Effector memory CD4-positive, alpha-beta T cell (primary cell): ENCODE measurements at regions not wholly inside any gene's neighbourhood (a gene's known extent, or its start where the extent isn't known, plus 50 kb on each side); places are given as distances from the start of the nearest gene placed in this dataset.

ENCODE experiments used
- DNase-seq, 3 donors: peaks; one replicate each; pipeline ENCODE4 v3.0.0-alpha.2; 2020
- H3K27ac ChIP-seq: 2 replicates; pipeline ENCODE4 v1.7.0; 2013; ENCODE audit warnings: mild to moderate bottlenecking, low read length, moderate library complexity; ENCODE audit not compliant: insufficient read depth, poor library complexity, severe bottlenecking
- H3K27me3 ChIP-seq: replicated peaks from 2 replicates; pipeline ENCODE4 v1.7.0; 2013; ENCODE audit warnings: mild to moderate bottlenecking, low read length; ENCODE audit not compliant: insufficient read depth, control insufficient read depth, poor library complexity, severe bottlenecking
- H3K36me3 ChIP-seq: 2 replicates; pipeline ENCODE4 v1.7.0; 2013; ENCODE audit warnings: mild to moderate bottlenecking, low read length, moderate library complexity; ENCODE audit not compliant: control insufficient read depth, insufficient read depth
- H3K4me1 ChIP-seq: 2 replicates; pipeline ENCODE4 v1.7.0; 2013; ENCODE audit warnings: low read length, mild to moderate bottlenecking; ENCODE audit not compliant: control insufficient read depth, insufficient read depth, poor library complexity, severe bottlenecking
- H3K4me3 ChIP-seq: 2 replicates; pipeline ENCODE4 v1.7.0; 2013; ENCODE audit warnings: low read length, low read depth, mild to moderate bottlenecking; ENCODE audit not compliant: insufficient read depth, poor library complexity, severe bottlenecking
- H3K9me3 ChIP-seq: 2 replicates; pipeline ENCODE4 v1.7.0; 2013; ENCODE audit warnings: mild to moderate bottlenecking, low read length, moderate library complexity; ENCODE audit not compliant: control insufficient read depth

GRCh38 chr16:18045356-18045755 is 291.2 kb downstream of the NPIPA8 start:
- Histone ChIP-seq H3K4me3 (no peak overlapping the region), H3K4me1 (no peaks in the 10 kb centered on the region), H3K27ac (no peak overlapping the region), H3K9me3 (no peaks in the 10 kb centered on the region), H3K36me3 (no peaks in the 10 kb centered on the region), H3K27me3 (no peaks in the 10 kb centered on the region)
- DNase-seq: no peak

GRCh38 chr16:18041864-18042834 is 294.4 kb downstream of the NPIPA8 start:
- Histone ChIP-seq H3K27ac (no peak overlapping the region), H3K9me3 (no peaks in the 10 kb centered on the region), H3K36me3 (no peaks in the 10 kb centered on the region), H3K27me3 (no peaks in the 10 kb centered on the region), H3K4me3 (no peak overlapping the region), H3K4me1 (no peaks in the 10 kb centered on the region)
- no peak for DNase-seq

- no peak overlapping the region for H3K27ac ChIP-seq
- H3K9me3 ChIP-seq: no peaks in the 10 kb centered on the region
- DNase-seq: no peak
- no peaks in the 10 kb centered on the region for H3K36me3 ChIP-seq
- H3K4me3 ChIP-seq: no peak overlapping the region
- H3K4me1 ChIP-seq: no peaks in the 10 kb centered on the region
- no peaks in the 10 kb centered on the region for H3K27me3 ChIP-seq
Measured at GRCh38 chr16:18039931-18040330, 296.6 kb downstream of the NPIPA8 start.

- Histone ChIP-seq H3K9me3 (no peaks in the 10 kb centered on the region), H3K4me3 (no peak overlapping the region), H3K27me3 (no peaks in the 10 kb centered on the region), H3K4me1 (no peaks in the 10 kb centered on the region), H3K27ac (no peak overlapping the region), H3K36me3 (no peaks in the 10 kb centered on the region)
- DNase-seq: no peak
Measured at GRCh38 chr16:18037051-18037450, 299.5 kb downstream of the NPIPA8 start.

- DNase-seq: no peak
- Histone ChIP-seq H3K27ac (no peak overlapping the region), H3K9me3 (no peaks in the 10 kb centered on the region), H3K4me1 (no peaks in the 10 kb centered on the region), H3K4me3 (no peak overlapping the region), H3K27me3 (no peaks in the 10 kb centered on the region), H3K36me3 (no peaks in the 10 kb centered on the region)
Measured at GRCh38 chr16:18024611-18025010, 311.9 kb downstream of the NPIPA8 start.

- no peaks in the 10 kb centered on the region for H3K4me1 ChIP-seq
- no peak overlapping the region for H3K27ac ChIP-seq
- H3K36me3 ChIP-seq: no peaks in the 10 kb centered on the region
- no peak overlapping the region for H3K4me3 ChIP-seq
- DNase-seq: no peak
- no peaks in the 10 kb centered on the region for H3K27me3 ChIP-seq
- H3K9me3 ChIP-seq: no peaks in the 10 kb centered on the region
Measured at GRCh38 chr16:18018376-18018775, 318.2 kb downstream of the NPIPA8 start.

GRCh38 chr16:18013863-18014262 is 322.7 kb downstream of the NPIPA8 start:
- Histone ChIP-seq H3K4me3 (no peak overlapping the region), H3K4me1 (no peaks in the 10 kb centered on the region), H3K36me3 (no peaks in the 10 kb centered on the region), H3K27ac (no peak overlapping the region), H3K27me3 (no peaks in the 10 kb centered on the region), H3K9me3 (no peaks in the 10 kb centered on the region)
- DNase-seq: no peak

GRCh38 chr16:18008356-18008755 is 328.2 kb downstream of the NPIPA8 start:
- H3K27ac ChIP-seq: no peak overlapping the region
- H3K9me3 ChIP-seq: no peaks in the 10 kb centered on the region
- H3K4me3 ChIP-seq: no peak overlapping the region
- no peaks in the 10 kb centered on the region for H3K4me1 ChIP-seq
- no peaks in the 10 kb centered on the region for H3K27me3 ChIP-seq
- no peaks in the 10 kb centered on the region for H3K36me3 ChIP-seq
- DNase-seq: no peak

GRCh38 chr16:18003033-18003432 is 333.5 kb downstream of the NPIPA8 start:
- Histone ChIP-seq H3K27ac (no peak overlapping the region), H3K4me1 (no peaks in the 10 kb centered on the region), H3K27me3 (no peaks in the 10 kb centered on the region), H3K36me3 (no peaks in the 10 kb centered on the region), H3K4me3 (no peak overlapping the region), H3K9me3 (no peaks in the 10 kb centered on the region)
- DNase-seq: no peak

- no peak for DNase-seq
- no peaks in the 10 kb centered on the region for H3K36me3 ChIP-seq
- no peaks in the 10 kb centered on the region for H3K4me1 ChIP-seq
- no peaks in the 10 kb centered on the region for H3K9me3 ChIP-seq
- no peaks in the 10 kb centered on the region for H3K27me3 ChIP-seq
- H3K4me3 ChIP-seq: no peak overlapping the region
- H3K27ac ChIP-seq: no peak overlapping the region
Measured at GRCh38 chr16:17998996-17999395, 337.5 kb downstream of the NPIPA8 start.
